Epithelial cell of esophagus (primary cell): ENCODE measurements at regions not wholly inside any gene's neighbourhood (a gene's known extent, or its start where the extent isn't known, plus 50 kb on each side); places are given as distances from the start of the nearest gene placed in this dataset.

Source experiments
- DNase-seq: peaks from one replicate; pipeline ENCODE4 v3.0.0; 2010; ENCODE audit warnings: low read depth
- H3K4me3 ChIP-seq: 2 replicates; pipeline ENCODE4 v1.5.1; 2011; ENCODE audit warnings: mild to moderate bottlenecking, low read length, control low read depth
- TF ChIP-seq, protein P1 (sequence below): IDR thresholded peaks from 2 replicates; pipeline ENCODE4 v1.5.1; 2011; ENCODE audit warnings: low read depth, mild to moderate bottlenecking, low read length, control low read depth, inconsistent platforms; ENCODE audit not compliant: insufficient read depth; ENCODE audit errors: missing control alignments

DNA sequence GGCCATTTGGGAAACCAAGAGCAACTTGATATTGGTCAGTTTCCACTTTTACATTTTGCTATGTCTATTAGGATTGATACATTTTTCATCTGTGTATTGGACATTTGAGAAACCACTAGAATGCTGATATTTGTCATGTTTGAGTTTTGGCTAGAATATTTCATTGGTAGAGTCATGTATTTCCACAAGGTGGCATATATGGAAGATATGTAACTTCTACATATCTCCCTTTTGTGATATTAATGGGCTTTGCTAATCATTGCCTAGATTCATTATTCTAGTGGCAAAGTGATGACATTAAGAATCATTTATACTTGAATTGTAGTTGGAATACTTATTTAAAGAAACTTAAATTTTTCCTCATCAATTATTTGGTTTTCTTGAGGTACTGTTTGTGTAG lies 692.9 kb upstream of the EDIL3 start:
- TF ChIP-seq, protein P1, sequence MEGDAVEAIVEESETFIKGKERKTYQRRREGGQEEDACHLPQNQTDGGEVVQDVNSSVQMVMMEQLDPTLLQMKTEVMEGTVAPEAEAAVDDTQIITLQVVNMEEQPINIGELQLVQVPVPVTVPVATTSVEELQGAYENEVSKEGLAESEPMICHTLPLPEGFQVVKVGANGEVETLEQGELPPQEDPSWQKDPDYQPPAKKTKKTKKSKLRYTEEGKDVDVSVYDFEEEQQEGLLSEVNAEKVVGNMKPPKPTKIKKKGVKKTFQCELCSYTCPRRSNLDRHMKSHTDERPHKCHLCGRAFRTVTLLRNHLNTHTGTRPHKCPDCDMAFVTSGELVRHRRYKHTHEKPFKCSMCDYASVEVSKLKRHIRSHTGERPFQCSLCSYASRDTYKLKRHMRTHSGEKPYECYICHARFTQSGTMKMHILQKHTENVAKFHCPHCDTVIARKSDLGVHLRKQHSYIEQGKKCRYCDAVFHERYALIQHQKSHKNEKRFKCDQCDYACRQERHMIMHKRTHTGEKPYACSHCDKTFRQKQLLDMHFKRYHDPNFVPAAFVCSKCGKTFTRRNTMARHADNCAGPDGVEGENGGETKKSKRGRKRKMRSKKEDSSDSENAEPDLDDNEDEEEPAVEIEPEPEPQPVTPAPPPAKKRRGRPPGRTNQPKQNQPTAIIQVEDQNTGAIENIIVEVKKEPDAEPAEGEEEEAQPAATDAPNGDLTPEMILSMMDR: no peak
- DNase-seq: no peak
- H3K4me3 ChIP-seq: no peak overlapping the region

DNA sequence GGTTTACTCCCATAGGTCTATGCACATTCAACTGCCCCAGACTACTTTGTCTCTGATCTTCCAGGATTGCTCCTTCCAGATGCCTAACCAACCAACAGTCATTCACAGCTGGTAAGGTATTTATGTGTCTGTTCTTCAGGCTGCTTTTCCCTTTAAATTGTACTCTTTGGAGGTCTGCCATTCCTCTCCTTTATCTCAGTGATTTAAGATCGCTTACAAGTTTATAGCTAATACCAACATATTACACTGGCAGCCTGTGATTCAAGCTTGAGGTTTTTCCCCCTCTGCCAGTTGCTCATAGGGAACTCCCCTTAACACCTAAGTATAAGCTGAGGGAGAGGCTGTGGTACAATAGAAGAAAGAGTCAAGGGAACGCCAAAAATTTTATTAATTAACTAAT lies 711.7 kb upstream of the EDIL3 start:
- TF ChIP-seq, protein P1: no peak
- no peak for DNase-seq
- H3K4me3 ChIP-seq: no peak overlapping the region

DNA sequence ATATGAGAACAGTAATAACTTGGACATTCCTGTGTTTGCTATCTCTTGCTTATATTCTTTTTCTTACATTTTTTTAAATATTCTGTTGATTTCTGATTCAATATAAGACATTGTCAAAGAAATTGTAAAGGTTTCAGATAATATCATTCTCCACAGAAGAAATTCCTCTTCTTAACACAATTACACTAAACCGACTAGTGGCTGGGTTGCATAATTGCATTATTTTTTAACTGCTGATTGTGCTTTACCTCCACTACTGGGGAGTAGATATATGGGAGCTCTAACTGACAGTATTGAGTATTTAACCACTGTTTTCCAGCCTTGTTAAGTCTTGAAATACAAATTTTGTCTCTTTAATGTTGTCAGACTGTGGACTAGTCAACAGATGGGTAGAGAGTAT lies 723.8 kb upstream of the EDIL3 start:
- peak; percentile 6 for DNase-seq
- TF ChIP-seq, protein P1: no peak
- no peak overlapping the region for H3K4me3 ChIP-seq

DNA sequence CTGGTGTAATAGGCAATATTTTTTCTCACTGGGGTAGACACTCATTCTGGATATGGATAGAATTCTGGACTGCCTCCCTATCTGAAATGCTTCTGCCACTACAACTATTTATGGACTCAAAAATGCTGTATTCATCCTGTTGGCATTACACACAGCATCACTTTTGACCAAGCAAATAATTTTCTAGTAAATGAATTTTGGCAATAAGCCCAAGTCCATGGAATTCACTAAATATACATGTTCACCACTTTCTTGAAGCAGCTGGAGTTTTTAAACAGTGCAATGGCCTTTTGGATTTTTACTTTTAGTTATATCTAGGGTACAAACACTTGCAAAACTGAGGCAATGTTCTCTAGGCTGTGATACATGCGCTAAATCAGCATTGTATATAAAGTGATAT lies 724.9 kb upstream of the EDIL3 start:
- no peak for DNase-seq
- H3K4me3 ChIP-seq: no peak overlapping the region
- TF ChIP-seq, protein P1: no peak

DNA sequence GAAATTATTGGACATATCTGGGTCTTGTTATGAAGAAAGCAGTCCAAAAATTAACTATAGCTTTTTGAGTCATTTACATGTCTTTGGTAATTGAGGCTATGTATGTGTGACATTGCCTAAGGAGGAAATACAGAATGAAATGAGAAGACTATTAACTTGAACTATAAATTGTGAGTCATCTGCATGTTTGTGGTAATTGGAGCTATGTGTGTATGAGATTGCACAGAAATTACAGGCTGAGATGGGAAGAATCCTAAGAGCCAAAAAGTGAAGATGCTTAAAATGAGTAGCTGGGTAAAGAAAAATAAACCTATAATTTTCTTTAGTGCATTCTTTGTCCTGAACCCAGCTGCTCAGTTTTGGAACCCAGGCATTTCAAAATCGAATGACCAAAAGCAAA lies 747.6 kb upstream of the EDIL3 start:
- H3K4me3 ChIP-seq: no peak overlapping the region
- TF ChIP-seq, protein P1: no peak
- peak; percentile 15 for DNase-seq

DNA sequence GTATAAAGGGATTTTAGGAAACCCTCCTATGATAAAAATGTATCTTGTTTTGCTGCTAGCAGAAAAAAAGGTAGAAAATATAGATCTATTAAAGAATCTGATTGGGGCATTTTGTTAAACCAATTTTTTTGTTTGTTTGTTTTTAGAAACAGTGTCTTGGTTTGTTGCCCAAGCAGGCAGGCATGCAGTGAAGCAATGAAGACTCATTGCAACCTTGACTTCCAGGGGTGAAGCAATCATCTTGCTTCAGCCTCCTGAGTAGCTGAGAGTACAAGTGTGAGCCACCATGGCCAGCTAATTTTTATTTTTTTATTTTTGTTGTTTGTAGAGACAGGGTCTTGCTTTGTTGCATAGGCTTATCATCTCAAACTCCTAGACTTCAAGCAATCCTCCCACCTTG lies 755.8 kb upstream of the EDIL3 start:
- TF ChIP-seq, protein P1: no peak
- peak; percentile 24 for DNase-seq
- H3K4me3 ChIP-seq: no peak overlapping the region

DNA sequence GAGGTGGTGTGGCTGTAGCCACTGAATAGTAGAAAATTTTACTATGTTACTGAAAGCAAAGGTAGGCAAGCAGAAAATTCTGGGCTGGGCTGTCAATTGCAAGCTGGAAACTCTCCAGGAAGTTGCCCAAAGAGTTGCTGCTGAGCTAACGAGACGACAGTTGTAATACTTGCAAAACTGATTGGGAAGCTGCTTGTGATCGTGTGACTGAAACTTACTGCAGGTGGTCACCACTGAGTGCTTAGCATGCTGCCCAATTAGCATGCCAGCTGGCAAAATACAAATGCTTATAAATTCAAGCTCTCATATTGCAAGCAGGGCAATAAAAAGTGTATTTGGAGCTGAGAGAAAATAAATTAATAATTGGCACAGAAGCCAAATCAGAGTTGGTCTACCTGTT lies 758.5 kb upstream of the EDIL3 start:
- H3K4me3 ChIP-seq: no peak overlapping the region
- TF ChIP-seq, protein P1: no peak
- DNase-seq: no peak
